Left ventricle myocardium superior (tissue), 1 donor: ENCODE measurements at regions not wholly inside any gene's neighbourhood (a gene's known extent, or its start where the extent isn't known, plus 50 kb on each side); places are given as distances from the start of the nearest gene placed in this dataset.
"Not testable (repeated sequence)": the region's sequence is repeated elsewhere in the genome, so short reads cannot be mapped to it uniquely, and the experiment has no call there.

Source experiments
- ATAC-seq: fragments of 200-7000 bp; cut with Tn5 transposase; one replicate; pipeline ENCODE4 v1.9.1; 2020; ENCODE audit warnings: mild to moderate bottlenecking, moderate library complexity
- DNase-seq: peaks from one replicate; pipeline ENCODE4 v3.0.0-alpha.2; 2020
- intact Hi-C: fragments of 100-400 bp; cut with micrococcal nuclease; formaldehyde crosslinking; loops from one replicate; pipeline ENCODE4 v1.11.0; 2022
- donor health status: DM: no; HTN: yes; CAD: no; lungs with severe emphysema.

DNA sequence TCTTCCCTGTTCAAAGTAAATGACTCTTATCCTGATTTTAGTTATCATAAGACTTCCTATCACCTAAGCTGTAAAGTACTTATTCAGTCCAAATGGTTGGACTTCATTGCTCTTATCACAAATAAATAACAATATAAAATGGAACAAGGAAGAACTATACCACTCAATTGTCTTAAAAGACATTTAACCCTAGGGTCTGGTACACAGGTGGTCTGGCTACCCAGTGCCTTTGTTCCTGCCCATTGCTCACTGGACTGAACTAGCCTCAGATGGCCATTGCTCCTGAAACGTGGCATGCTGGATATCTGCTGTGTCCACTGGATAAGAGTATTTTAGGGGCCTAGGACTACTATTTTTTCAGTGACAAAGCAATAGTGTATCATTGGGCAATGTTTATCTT, 574.3 kb upstream of the CA10 start:
- no peak for DNase-seq
- intact Hi-C loops = no loop called here
- no peak for ATAC-seq

DNA sequence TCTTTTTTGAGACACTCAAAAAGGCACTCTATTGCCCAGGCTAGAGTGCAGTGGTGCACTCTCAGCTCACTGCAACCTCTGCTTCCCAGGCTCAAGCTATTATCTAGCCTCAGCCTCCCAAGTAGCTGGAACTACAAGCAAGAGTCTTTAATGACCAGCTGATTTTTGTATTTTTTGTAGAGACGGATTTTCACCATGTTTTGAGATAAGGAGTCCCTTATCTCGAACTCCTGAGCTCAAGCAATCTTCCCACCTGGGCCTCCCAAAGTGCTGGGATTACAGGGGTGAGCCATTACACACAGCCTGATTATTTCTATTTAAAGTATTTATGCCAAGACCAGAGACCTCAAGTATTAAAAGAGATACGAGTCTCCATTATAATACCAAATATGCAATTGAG, 566.1 kb upstream of the CA10 start:
- intact Hi-C loops = no loop called here
- DNase-seq = no peak
- ATAC-seq = no peak

DNA sequence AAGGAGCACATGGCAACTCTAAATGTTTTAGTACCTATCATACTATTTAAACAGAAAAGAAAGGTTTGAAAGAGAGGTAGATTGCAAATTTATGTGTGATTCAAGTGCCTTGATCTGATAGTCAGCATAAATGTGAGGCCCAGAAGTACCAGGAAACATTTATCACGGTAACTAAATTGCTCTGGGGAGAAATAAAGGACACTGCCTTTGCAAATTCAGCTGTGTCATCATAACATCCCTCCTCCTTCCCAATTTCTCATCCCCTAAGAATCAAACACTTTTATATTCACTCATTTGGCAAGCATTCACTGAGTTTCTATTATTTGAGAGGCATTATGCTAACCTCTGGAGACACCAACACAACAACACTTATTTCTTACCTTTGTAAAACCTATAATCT, 563.4 kb upstream of the CA10 start:
- no peak for DNase-seq
- intact Hi-C loops = no loop called here
- no peak for ATAC-seq

DNA sequence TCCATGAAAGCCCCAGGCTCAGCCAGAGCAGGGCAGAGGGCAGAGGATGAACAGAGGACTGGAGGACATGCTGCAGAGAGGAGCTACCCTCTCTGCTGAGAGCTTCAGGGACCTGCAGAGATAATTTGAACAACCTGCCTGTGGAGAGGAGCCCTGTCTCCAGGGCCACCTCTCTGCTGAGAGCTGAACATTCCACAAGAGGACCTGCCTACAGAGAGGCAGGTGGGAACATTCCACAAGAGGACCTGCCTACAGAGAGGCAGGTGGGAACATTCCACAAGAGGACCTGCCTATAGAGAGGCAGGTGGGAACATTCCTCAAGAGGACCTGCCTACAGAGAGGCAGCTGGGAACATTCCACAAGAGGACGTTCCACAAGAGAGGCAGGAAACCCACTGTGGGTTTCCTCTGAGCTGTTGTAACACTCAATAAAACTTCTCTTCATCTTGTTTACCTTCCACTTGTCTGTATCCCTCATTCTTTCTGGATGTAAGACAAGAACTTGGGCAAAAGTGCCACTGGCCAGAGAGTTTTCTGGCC, 551.9 kb upstream of the CA10 start:
- intact Hi-C loops = no loop called here
- no peak for ATAC-seq

DNA sequence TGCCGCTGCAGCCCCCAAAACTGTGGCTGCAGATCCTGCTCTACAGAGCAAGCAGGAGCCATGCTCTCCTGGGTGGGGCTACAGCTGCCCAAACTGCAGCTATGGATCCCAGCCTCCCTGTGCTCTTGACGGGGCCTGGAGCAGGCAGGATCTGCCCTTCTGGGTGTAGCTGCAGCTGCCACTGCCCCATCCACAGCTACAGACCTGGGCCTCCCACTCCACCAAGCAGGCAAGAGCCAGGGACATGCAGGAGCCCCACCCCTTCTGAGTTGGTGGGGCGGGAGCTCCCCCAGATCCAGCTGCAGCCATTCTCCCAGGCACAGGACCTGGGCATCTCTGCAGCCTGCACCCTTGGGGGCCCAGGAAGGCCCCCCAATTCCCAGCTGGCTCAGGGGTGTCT, 551.2 kb upstream of the CA10 start:
- intact Hi-C loops = no loop called here
- no peak for DNase-seq
- no peak for ATAC-seq

More for the DNA sequence above, 551.9 kb upstream of the CA10 start:
- DNase-seq = no peak

DNA sequence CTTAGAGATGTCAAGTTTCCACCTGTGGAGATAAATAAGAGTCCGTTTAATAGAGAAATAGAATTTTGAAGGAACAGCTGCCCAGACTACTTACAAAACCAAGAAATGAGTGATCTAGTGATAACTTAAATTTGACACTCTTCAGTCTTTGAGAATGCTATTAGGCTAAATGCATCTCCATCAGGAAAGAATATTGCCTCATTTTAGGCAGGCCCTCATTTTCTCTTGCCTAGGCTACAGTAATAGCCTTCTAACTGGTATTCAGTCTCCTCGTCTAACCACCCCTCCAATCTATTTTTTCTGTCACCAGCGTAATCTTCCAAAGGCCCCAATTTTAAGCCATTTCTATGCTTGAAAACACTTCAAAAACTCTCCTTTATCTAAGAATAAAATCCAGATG, 537.8 kb upstream of the CA10 start:
- intact Hi-C loops = no loop called here
- DNase-seq (no peak), ATAC-seq (no peak)

DNA sequence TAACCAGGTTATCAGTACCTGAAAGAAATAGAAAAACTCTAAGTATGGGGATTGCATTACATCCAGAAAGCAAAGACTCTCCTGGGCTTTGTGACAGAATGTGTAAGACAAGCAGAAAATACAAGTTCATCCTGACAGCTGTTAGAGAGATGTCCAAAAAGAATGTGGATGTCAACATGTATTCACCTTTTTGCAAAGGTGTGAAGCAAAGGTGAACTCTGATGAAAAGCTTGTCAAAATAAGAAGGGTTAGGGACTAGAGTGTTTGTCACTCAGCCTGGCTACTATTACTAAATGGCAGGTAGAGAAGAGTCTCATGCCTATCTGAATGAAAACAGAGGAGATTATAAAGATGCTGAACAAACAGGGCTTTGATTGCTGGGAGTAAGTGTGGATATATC, 527.6 kb upstream of the CA10 start:
- no peak for ATAC-seq
- no peak for DNase-seq
- intact Hi-C loops = no loop called here

DNA sequence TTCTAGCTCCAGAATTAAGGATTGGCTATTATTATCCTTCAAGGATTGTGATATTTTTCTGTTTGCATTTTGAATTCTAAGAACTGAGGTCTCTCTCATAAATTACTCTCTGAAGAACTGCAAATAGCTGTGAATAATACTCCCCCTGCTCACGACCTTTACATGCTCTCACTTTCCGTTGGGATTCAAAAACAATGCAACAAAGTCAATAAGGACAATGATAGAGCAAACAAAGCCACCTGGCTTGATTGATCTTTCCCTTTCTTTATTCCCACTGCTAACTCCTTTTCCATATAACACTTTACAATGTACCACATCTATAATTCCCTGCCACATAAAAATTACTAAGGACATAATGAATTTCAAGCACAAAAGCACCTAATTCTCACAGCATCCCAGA, 523.0 kb upstream of the CA10 start:
- no peak for ATAC-seq
- no peak for DNase-seq
- intact Hi-C loops = no loop called here

DNA sequence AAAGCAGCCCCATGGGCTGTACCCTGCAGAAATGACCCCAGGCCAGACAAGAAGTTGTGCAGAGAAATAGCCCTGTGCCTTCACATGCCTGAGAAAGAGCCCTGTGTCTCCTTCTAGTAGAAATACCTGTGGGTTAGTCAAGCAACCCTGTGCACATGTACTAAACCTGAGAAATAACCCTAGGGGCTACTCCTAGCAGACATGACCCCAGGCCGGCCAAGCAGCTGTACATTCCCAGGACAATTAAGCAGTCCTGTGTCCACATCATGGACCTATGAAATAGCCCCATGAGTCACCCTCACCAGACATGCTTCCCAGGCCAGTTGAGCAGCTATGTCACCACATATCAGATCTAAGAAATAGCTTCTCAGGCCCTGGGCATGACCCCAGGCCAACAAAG, 519.7 kb upstream of the CA10 start:
- no peak for DNase-seq
- ATAC-seq = no peak
- intact Hi-C loops = no loop called here

DNA sequence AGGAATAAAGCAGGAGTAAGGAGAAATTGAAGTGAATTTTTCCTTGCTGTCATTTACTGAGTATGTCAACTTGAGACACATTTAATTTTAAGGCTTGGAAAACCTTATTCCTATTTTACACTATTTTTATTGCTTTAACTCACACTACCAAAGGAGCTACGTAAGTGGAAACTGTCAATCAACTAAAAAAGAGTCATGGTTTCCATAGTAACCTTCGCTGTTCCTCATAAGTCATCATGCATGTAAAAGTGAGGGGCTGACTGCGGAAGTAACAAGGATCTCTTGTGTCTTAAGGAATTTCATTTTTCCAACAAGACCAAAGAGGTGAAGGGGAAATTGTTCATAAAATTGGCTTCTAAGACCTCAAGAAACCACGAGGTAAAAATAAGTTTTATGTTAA, 516.2 kb upstream of the CA10 start:
- DNase-seq = no peak
- intact Hi-C loops = no loop called here
- ATAC-seq = no peak

DNA sequence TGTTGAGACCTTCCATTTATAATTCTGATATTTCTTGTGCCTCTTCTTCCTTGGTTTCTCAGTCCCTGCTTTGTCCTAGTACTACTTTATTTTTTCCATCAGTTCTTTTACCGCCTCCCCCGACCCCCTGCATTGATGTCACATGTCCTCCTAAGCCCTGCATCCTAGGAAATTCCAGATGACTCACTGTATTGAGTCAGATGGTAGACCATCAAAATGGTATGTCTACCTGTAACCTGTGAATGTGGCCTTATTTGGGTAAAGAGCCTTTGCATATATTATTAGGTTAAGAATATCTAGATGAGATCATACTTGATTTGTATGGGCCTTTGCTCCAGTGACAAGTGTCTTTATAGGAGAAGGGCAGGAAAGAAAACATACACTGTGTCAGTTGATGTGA, 515.3 kb upstream of the CA10 start:
- intact Hi-C loops = no loop called here
- no peak for DNase-seq
- no peak for ATAC-seq

DNA sequence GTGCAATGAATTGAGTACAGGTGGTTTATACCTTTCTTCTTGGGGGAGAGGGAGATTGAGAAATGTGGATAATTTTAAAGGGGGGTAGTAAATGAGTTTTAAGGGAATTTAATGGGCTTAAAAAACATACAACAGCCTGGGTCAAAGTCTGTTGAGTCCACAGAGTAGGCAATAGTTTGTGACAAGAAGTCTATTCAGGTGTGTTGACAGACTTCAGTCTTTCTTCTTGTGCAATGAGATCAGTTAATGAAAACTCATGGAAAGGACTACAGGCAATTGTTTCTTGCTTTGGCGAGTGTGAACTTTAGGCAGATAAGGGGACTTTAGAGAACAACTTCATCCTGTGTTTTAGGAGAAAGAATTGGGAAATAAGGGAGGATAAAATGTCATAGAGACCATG, 507.8 kb upstream of the CA10 start:
- DNase-seq (no peak), ATAC-seq (no peak)
- intact Hi-C loops = no loop called here

DNA sequence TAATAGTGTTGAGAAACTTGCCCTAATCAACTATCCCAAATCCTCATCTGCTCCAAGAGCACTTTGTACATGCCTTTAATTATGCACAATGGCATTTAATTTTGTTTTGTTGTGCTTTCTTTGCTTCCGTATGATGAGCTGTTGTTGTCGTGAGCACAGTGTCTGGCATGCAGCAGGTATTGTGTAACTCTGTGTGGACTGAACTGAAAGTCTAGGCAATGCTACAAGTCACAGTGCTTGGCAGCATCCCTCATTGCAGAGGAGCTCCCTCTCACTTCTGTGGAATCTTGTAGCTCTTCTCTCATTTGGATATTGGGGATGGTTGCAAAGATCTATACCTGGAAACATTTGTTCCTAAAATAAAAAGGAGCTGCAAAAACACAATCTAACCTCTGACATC, 502.2 kb upstream of the CA10 start:
- intact Hi-C loops = no loop called here
- no peak for DNase-seq
- ATAC-seq = peak; percentile 54

DNA sequence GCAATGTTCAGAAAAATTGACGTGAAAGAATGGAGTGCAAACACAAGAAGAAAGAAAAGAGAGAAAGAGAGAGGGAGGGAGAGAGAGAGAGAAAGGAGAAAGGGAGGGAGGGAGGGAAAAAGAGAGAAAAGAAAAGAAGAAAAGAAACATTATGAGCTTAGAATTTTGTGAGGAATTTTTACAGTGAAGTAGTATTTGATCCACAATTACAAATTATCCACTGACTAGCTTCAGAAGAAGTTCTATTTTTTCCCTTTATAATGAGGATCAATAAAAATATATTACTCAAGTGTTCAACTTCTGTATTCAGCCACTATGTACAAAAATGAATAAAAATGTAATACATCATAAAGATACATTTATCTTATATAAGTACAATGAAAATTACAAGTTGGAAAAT, 494.5 kb upstream of the CA10 start:
- ATAC-seq (no peak), DNase-seq (no peak)
- intact Hi-C loops = no loop called here

DNA sequence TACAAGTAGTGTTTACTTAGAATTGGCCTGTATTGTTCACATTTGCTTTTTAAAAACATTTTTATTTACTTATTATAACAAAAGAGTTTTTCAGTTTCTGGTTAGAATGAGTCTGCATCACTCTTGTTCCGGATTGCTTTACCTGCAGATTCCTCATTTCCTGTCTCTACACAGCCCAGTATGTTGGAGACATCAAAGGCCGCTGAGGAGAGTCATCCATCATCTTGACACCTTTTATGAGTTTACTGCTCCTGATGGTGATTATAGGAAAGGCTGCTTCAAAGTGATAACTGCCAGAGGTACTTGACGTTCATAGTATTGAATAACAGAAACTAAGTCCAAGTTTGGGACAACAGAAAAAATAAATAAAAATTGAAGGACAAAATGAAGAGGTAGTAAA, 490.5 kb upstream of the CA10 start:
- ATAC-seq (no peak), DNase-seq (no peak)
- intact Hi-C loops = no loop called here

DNA sequence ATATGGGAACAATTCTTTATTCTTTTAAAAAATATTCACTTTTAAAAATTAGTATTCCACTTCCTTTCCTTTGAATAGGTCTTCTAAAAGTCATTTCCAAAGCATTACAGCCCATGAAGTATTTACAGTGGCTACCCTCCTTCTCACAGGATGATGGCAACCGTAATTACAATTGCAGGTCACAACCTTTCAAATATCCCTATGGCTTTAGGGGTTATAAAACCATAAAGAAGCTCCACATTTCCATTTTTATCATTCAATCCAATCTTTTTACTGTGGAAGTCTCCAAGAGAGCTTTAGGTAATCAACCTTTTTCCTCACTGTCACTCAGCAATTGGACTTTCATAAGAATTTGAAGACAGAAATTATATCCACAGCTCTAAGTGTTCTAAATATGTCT, 488.9 kb upstream of the CA10 start:
- intact Hi-C loops = no loop called here
- DNase-seq = no peak
- no peak for ATAC-seq

DNA sequence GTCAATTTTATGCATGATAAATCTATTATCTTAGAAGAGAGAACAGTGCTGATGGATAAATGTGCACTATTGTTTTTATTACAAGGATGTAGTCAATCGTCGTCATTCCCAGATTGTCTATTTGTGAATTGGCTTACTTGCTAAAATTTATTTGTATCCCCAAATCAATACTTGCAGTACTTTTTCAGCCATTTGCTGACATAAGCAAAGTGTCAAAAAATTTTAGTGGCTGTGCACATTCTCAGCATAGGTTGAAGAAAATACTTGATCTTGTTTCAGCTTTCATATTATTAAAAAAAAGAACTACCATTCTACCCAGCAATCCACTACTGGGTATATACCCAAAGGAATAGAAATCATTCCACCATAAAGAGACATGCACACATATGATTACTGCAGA, 477.9 kb upstream of the CA10 start:
- ATAC-seq (no peak), DNase-seq (no peak)
- intact Hi-C loops = no loop called here

DNA sequence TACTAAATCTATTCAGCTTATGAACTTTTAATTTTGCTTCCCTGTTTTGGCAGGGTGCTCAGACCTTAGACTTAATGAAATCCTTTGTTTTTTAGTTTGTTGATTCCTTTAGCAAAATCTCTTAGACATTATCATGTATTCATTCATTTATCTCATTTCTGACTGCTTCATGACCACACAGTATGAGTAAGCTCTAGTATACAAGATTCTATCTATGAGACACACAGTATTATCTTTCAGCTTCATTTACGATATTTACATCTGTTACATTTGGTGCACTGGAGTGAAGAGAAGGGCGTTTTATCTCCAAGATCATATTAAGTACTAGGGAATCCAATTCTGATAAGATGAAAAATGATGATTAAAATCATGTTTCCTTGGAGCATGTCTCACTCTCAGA, 448.1 kb upstream of the CA10 start:
- intact Hi-C loops = no loop called here
- ATAC-seq (no peak), DNase-seq (no peak)

DNA sequence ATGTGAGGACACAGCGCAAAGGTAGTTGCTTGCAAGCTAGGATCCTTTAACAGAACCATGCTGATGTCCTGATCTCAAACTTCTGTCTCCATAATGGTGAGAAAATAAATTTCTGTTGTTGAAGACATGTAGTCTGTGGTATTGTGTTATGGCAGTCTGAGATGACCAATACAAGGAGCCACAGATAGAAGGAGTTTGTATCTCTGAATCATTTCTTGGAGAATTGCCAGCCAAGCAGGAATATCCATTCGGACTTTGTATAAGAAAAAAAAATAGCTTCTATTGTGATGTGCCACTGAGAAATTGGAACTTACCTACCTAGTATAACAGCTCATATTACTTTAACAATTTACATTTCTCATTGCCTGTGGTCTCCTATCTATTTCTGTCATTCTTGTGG, 447.6 kb upstream of the CA10 start:
- intact Hi-C loops = no loop called here
- ATAC-seq (no peak), DNase-seq (no peak)

DNA sequence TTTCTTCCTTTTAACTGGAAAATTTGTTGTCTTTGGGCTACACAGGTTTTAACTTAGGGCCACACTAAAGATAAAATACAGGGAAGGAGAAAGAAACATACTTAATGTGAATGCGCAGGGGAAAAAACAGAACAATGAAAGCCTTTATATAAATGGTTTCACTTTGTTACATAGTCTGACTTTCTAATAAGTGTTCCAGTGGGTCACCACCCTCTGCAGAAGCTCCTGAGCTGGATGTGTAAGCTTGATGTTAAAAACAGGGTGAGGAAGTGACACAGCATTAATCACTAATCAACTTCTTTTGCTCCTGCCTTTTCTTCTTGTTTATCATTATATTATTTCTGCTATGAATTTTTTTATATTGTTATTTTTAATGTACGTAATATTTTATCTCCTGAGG, 445.6 kb upstream of the CA10 start:
- no peak for ATAC-seq
- intact Hi-C loops = no loop called here
- DNase-seq = no peak

DNA sequence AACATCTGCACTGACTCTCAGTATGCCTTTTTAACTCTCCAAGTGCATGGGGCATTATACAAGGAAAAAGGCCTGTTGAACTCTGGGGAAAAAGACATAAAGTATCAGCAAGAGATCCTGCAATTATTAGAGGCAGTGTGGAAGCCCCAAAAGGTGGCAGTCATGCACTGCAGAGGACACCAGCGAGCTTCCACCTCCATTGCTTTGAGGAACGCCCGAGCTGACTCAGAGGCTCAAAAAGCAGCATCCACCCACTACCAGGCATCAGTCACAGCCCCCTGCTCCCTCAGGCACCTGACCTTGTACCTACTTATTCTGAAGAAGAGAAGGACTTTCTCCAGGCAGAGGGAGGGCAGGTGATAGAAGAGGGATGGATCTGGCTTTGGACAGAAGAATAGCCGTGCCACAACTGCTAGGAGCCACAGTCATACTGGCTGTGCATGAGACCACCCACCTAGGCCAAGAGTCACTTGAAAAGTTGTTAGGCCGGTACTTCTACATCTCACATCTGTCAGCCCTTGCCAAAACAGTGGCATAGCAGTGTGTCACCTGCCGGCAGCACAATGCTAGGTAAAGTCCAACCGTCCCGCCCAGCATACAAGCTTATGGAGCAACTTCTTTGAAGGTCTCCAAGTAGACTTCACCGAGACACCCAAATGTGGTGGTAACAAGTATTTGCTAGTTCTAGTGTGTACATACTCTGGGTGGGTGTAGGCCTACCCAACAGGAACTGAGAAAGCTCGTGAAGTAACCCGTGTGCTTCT, 439.1 kb upstream of the CA10 start:
- intact Hi-C loops, ATAC-seq, DNase-seq: not testable (repeated sequence)

DNA sequence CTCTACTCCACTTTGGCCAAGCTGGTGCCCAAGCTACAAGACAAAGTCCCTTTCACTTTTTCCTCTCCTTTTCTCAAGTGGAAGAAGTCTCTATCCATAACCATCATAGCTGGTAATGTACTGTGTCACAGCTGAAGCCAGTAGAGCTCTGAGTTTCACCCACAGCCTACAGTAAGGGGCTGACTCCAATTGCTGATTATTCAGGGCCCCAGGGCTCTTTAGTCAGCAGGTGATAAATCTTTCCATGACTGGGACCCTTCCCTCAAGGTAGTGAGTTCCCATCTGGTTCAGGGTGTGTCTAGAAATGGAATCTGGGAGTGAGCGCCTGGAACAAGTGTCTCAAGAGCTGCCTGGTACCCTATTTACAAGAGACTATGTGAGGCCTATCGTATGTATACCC, 436.0 kb upstream of the CA10 start:
- intact Hi-C loops = no loop called here
- no peak for DNase-seq
- no peak for ATAC-seq
